DOHH2 (cell line): ENCODE measurements at regions not wholly inside any gene's neighbourhood (a gene's known extent, or its start where the extent isn't known, plus 50 kb on each side); places are given as distances from the start of the nearest gene placed in this dataset.

ENCODE experiments used
- H3F3A ChIP-seq: fragments of 200-600 bp; sonication (generic), shearing (Covaris generic); 2 replicates; pipeline ENCODE4 v1.6.0; 2016; ENCODE audit warnings: antibody characterized with exemption, mild to moderate bottlenecking; ENCODE audit not compliant: control insufficient read depth, insufficient read depth
- H3K27ac ChIP-seq: fragments of 200-600 bp; sonication (generic); 2 replicates; pipeline ENCODE4 v1.5.1; 2014; ENCODE audit warnings: low read depth, mild to moderate bottlenecking, low read length, moderate library complexity
- H3K27me3 ChIP-seq: fragments of 200-600 bp; sonication (generic); 2 replicates; pipeline ENCODE4 v1.6.1; 2014; ENCODE audit warnings: mild to moderate bottlenecking, low read length, mixed read lengths; ENCODE audit not compliant: control insufficient read depth
- H3K36me3 ChIP-seq: fragments of 200-600 bp; sonication (generic); 2 replicates; pipeline ENCODE4 v1.6.1; 2014; ENCODE audit warnings: mild to moderate bottlenecking, low read length, moderate library complexity, mixed read lengths; ENCODE audit not compliant: control insufficient read depth
- H3K4me1 ChIP-seq: fragments of 200-600 bp; sonication (generic); 2 replicates; pipeline ENCODE4 v1.6.1; 2014; ENCODE audit warnings: mild to moderate bottlenecking, low read length, mixed read lengths; ENCODE audit not compliant: control insufficient read depth
- H3K4me2 ChIP-seq: fragments of 200-600 bp; sonication (generic); 2 replicates; pipeline ENCODE4 v1.6.0; 2014; ENCODE audit warnings: mild to moderate bottlenecking, low read length, moderate library complexity
- H3K4me3 ChIP-seq: fragments of 200-600 bp; sonication (generic); 2 replicates; pipeline ENCODE4 v1.5.1; 2014; ENCODE audit warnings: mild to moderate bottlenecking, low read length, mixed read lengths
- H3K79me2 ChIP-seq: fragments of 200-600 bp; sonication (generic); 2 replicates; pipeline ENCODE4 v1.6.1; 2014; ENCODE audit warnings: mild to moderate bottlenecking, low read length, mixed read lengths; ENCODE audit not compliant: control insufficient read depth
- H3K9me2 ChIP-seq: fragments of 200-600 bp; sonication (generic); replicated peaks from 2 replicates; pipeline ENCODE4 v1.6.1; 2014; ENCODE audit warnings: mild to moderate bottlenecking, low read length, mixed read lengths; ENCODE audit not compliant: control insufficient read depth
- H3K9me3 ChIP-seq: fragments of 200-600 bp; sonication (generic); 2 replicates; pipeline ENCODE4 v1.6.1; 2014; ENCODE audit warnings: antibody characterized with exemption, low read length, mixed read lengths; ENCODE audit not compliant: control insufficient read depth, insufficient read depth
- H4K20me1 ChIP-seq: fragments of 200-600 bp; sonication (generic); 2 replicates; pipeline ENCODE4 v1.6.0; 2014; ENCODE audit warnings: low read depth, mild to moderate bottlenecking, antibody characterized with exemption, low read length, moderate library complexity; ENCODE audit not compliant: control insufficient read depth, insufficient read depth
- EZH2phosphoT487 ChIP-seq: fragments of 200-600 bp; sonication (generic); IDR thresholded peaks from 2 replicates; pipeline ENCODE4 v1.6.1; 2017; ENCODE audit warnings: borderline replicate concordance, mild to moderate bottlenecking, antibody characterized with exemption, low read length, moderate library complexity, mixed read lengths
- TF ChIP-seq, protein P1 (sequence below): fragments of 200-600 bp; sonication (generic); IDR thresholded peaks from one replicate; pipeline ENCODE4 v1.5.1; 2014; ENCODE audit warnings: antibody characterized with exemption, mild to moderate bottlenecking, low read depth, low read length; ENCODE audit not compliant: poor library complexity, severe bottlenecking

DNA sequence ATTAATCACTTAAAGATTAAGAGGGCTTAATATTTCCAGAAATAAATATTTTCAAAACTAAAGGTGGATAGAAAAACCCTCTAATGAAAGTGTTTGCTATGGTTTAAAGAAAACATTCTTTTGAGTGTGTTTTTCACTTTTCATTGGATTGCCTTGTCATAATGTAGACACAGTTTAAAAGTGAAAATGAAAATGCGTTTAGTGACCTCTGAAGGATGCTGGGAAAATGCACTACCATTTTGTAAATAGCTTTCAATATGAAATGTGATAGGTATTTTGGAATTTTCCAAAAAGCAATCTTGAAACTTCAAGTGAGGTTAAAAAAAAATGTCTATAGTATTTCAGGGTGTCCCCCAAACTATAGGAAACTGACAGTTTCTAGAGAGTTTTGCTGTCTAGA is 642.2 kb downstream of the C4orf33 start:
- H3K36me3 ChIP-seq = no peaks in the 10 kb centered on the region
- H3K4me3 ChIP-seq = no peak overlapping the region
- no peaks in the 10 kb centered on the region for H3K9me2 ChIP-seq
- H3K4me2 ChIP-seq = no peak overlapping the region
- H3K9me3 ChIP-seq = no peaks in the 10 kb centered on the region; the same call in 1 of the 2 replicates
- H4K20me1 ChIP-seq = no peaks in the 10 kb centered on the region
- no peaks in the 10 kb centered on the region for H3K79me2 ChIP-seq
- no peaks in the 10 kb centered on the region for H3F3A ChIP-seq
- H3K4me1 ChIP-seq = no peaks in the 10 kb centered on the region
- H3K27me3 ChIP-seq = no peaks in the 10 kb centered on the region
- H3K27ac ChIP-seq = no peak overlapping the region
- TF ChIP-seq, protein P1, sequence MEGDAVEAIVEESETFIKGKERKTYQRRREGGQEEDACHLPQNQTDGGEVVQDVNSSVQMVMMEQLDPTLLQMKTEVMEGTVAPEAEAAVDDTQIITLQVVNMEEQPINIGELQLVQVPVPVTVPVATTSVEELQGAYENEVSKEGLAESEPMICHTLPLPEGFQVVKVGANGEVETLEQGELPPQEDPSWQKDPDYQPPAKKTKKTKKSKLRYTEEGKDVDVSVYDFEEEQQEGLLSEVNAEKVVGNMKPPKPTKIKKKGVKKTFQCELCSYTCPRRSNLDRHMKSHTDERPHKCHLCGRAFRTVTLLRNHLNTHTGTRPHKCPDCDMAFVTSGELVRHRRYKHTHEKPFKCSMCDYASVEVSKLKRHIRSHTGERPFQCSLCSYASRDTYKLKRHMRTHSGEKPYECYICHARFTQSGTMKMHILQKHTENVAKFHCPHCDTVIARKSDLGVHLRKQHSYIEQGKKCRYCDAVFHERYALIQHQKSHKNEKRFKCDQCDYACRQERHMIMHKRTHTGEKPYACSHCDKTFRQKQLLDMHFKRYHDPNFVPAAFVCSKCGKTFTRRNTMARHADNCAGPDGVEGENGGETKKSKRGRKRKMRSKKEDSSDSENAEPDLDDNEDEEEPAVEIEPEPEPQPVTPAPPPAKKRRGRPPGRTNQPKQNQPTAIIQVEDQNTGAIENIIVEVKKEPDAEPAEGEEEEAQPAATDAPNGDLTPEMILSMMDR = no peak
- no peak for TF ChIP-seq EZH2phosphoT487

- Histone ChIP-seq H3K4me2 (no peak overlapping the region), H3K4me1 (no peaks in the 10 kb centered on the region), H3K27ac (no peak overlapping the region), H3K36me3 (no peaks in the 10 kb centered on the region), H3K4me3 (no peak overlapping the region), H3K9me3 (no peaks in the 10 kb centered on the region), H3K27me3 (no peaks in the 10 kb centered on the region), H3F3A (no peaks in the 10 kb centered on the region), H4K20me1 (no peaks in the 10 kb centered on the region), H3K79me2 (no peaks in the 10 kb centered on the region), H3K9me2 (no peaks in the 10 kb centered on the region)
- no peak for TF ChIP-seq EZH2phosphoT487
- TF ChIP-seq, protein P1 = no peak
Observed at GRCh38 chr4:129747756-129748155, 651.8 kb downstream of the C4orf33 start.

DNA sequence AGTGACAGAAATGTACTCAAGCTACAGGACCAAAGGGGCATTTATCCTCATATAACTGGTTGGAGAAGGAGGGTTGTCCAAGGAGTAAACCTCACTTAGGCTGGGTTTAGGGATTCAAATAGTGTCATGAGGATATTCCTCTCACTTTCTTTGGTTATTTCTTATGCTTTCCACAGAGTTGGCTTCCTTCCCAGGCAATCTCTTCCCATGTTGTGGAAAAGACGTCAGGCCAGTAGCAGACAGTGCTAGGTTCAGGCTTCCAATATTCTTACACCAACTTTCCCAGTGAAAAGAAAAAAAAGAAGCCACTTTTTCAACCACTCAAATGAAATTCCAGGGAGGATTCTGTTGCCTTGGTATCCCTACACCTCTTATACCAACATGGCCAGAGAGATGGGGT is 653.0 kb downstream of the C4orf33 start:
- Histone ChIP-seq H3K27ac (no peak overlapping the region), H3K79me2 (no peaks in the 10 kb centered on the region), H3K27me3 (no peaks in the 10 kb centered on the region), H3K9me3 (no peaks in the 10 kb centered on the region), H3F3A (no peaks in the 10 kb centered on the region), H3K4me1 (no peaks in the 10 kb centered on the region), H3K9me2 (no peaks in the 10 kb centered on the region), H3K4me3 (no peak overlapping the region), H3K36me3 (no peaks in the 10 kb centered on the region), H4K20me1 (no peaks in the 10 kb centered on the region), H3K4me2 (no peak overlapping the region)
- TF ChIP-seq, protein P1 = no peak
- no peak for TF ChIP-seq EZH2phosphoT487

DNA sequence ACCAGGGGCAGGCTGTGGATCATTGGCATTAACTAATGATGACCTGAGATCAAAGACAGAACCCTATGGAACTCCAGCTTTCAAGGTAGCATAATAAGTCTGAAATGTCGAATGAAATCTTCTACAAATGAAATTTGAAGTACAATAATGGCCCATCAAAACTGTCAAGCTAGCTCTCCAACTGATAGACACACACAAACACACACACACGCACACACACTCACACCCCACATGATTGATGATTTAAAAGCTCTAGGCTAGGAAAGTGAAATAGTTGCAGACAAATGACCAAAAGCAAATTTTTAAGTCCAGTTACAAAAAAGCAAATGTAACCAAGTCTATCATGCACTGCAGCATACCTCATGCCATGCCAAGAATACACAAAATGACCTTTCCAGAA is 655.7 kb downstream of the C4orf33 start:
- H3K4me3 ChIP-seq = no peak overlapping the region
- H3K79me2 ChIP-seq = no peaks in the 10 kb centered on the region
- no peaks in the 10 kb centered on the region for H3K9me2 ChIP-seq
- H3K36me3 ChIP-seq = no peaks in the 10 kb centered on the region
- H3K27ac ChIP-seq = no peak overlapping the region
- H3K4me2 ChIP-seq = no peak overlapping the region
- no peaks in the 10 kb centered on the region for H4K20me1 ChIP-seq
- no peaks in the 10 kb centered on the region for H3K4me1 ChIP-seq
- H3K27me3 ChIP-seq = no peaks in the 10 kb centered on the region
- H3K9me3 ChIP-seq = no peaks in the 10 kb centered on the region
- no peak for TF ChIP-seq EZH2phosphoT487
- TF ChIP-seq, protein P1 = no peak
- H3F3A ChIP-seq = no peaks in the 10 kb centered on the region
